Activated CD8-positive, alpha-beta T cell treated with anti-CD3 and anti-CD28 coated beads for 36 hours (primary cell): ENCODE measurements at regions not wholly inside any gene's neighbourhood (a gene's known extent, or its start where the extent isn't known, plus 50 kb on each side); places are given as distances from the start of the nearest gene placed in this dataset.

Experiments used
- ATAC-seq: fragments of 200-7000 bp; cut with Tn5 transposase; one replicate; pipeline ENCODE4 v1.10.0; 2021; ENCODE audit warnings: mild to moderate bottlenecking, moderate library complexity
- CTCF ChIA-PET: fragments of 350-600 bp; sonication (Branson Sonifier 250); formaldehyde crosslinking; loops from one replicate; lab custom pipeline; 2021; ENCODE audit warnings: antibody characterized with exemption; lab: Charles Lee
- POLR2A ChIA-PET: fragments of 350-600 bp; sonication (Branson Sonifier 250); formaldehyde crosslinking; loops from one replicate; lab custom pipeline; 2021; ENCODE audit warnings: antibody characterized with exemption; lab: Charles Lee
- DNase-seq: peaks from one replicate; pipeline ENCODE4 v3.0.0-alpha.2; 2020
- H3K27ac Mint-ChIP-seq: one replicate; pipeline ENCODE4 v1.8.0; 2021; ENCODE audit warnings: mild to moderate bottlenecking, mixed read lengths
- H3K27me3 Mint-ChIP-seq: one replicate; pipeline ENCODE4 v1.8.0; 2021; ENCODE audit warnings: mixed read lengths
- H3K36me3 Mint-ChIP-seq: one replicate; pipeline ENCODE4 v1.8.0; 2021; ENCODE audit warnings: low read depth, mixed read lengths
- H3K4me1 Mint-ChIP-seq: one replicate; pipeline ENCODE4 v1.8.0; 2021; ENCODE audit warnings: low read depth, mixed read lengths
- H3K4me3 Mint-ChIP-seq: one replicate; pipeline ENCODE4 v1.8.0; 2021; ENCODE audit warnings: mild to moderate bottlenecking, moderate library complexity, mixed read lengths
- H3K9me3 Mint-ChIP-seq: one replicate; pipeline ENCODE4 v1.8.0; 2021; ENCODE audit warnings: mixed read lengths
- CTCF ChIP-seq: fragments of 200-600 bp; IDR thresholded peaks from one replicate; pipeline ENCODE4 v1.8.0; 2022; ENCODE audit warnings: antibody characterized with exemption, mild to moderate bottlenecking
- intact Hi-C: fragments of 100-400 bp; cut with micrococcal nuclease; formaldehyde crosslinking; loops from one replicate; pipeline ENCODE4 v1.10.0; 2022

DNA sequence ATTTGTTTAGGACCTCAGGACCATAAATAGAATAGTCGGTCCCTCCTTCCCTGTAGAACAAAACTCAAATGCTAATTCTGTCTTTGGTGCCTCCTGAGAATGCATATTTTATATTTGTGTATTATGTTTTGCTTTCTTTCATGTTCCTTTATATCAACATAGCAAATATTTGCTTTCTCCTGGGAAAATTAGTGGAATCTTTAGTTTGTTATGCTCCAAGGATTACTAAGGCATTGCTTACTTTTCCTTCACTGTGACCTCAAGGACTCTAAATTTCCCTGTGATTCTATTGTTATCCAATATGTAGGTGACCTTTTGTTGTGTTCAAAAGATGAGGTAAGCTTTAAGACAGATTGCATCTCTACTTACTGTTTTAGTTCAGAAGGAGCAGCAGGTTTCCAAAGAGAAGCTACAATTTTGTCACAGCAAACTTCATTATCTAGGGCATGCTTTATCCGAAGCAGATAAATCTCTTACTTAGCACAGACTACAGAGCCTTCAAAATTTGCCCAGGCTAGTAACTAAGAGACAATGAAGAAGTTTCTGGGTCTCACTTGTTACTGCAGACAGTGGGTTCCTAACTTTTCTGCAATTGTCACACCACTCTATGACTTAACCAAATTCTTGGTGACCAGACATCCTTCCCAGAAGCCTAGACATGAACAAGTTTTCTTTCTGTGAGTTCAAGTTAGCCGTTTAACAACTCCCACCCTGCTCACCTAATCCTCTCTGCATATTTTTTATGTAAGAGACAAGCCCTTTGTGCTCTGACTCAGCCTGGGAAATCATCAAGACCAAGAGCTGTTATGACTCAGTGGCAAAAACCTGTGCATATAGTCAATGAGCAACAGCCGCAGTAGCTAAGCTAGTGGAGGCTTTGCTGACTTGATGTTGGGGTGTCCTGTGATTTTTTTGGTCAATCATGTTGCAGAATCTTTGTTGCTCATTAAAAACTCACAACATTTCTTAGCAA is 378.8 kb downstream of the QKI start:
- H3K9me3 Mint-ChIP-seq, result no peaks in the 10 kb centered on the region
- POLR2A ChIA-PET, result no interaction called here

GRCh38 chr6:163790266-163790840 is 375.8 kb downstream of the QKI start:
- TF ChIP-seq CTCF, result no peak
- Mint-ChIP-seq H3K4me1 (no peaks in the 10 kb centered on the region), H3K36me3 (no peaks in the 10 kb centered on the region), H3K4me3 (no peak overlapping the region), H3K27ac (no peak overlapping the region), H3K27me3 (peaks cover 16% of the 10 kb centered on the region), H3K9me3 (no peaks in the 10 kb centered on the region)
- ATAC-seq (no peak), DNase-seq (no peak)
- intact Hi-C loops, result no loop called here
- ChIA-PET POLR2A (no interaction called here), CTCF (interaction anchor here (0.6 kb wide), 1 partner anchor 25 kb away, joined by 3 read pairs; no protein-coding TSS in a partner anchor)

More for the DNA sequence above, 378.8 kb downstream of the QKI start:
- no peaks in the 10 kb centered on the region for H3K4me1 Mint-ChIP-seq
- H3K27me3 Mint-ChIP-seq, result peaks cover 26% of the 10 kb centered on the region
- no peak for TF ChIP-seq CTCF
- DNase-seq, result peak; percentile 10
- intact Hi-C loops, result no loop called here
- H3K36me3 Mint-ChIP-seq, result no peaks in the 10 kb centered on the region
- peak; percentile 79 for ATAC-seq
- H3K27ac Mint-ChIP-seq, result no peak overlapping the region
- H3K4me3 Mint-ChIP-seq, result no peak overlapping the region
- CTCF ChIA-PET, result no interaction called here

- TF ChIP-seq CTCF, result no peak
- Mint-ChIP-seq H3K27me3 (peaks cover 13% of the 10 kb centered on the region), H3K9me3 (no peaks in the 10 kb centered on the region), H3K36me3 (no peaks in the 10 kb centered on the region), H3K4me3 (no peak overlapping the region), H3K27ac (no peak overlapping the region), H3K4me1 (no peaks in the 10 kb centered on the region)
- POLR2A ChIA-PET, result no interaction called here
- intact Hi-C loops, result no loop called here
- CTCF ChIA-PET, result no interaction called here
- DNase-seq (no peak), ATAC-seq (no peak)
These were observed 374.8 kb downstream of the QKI start for GRCh38 chr6:163789199-163789810.

DNA sequence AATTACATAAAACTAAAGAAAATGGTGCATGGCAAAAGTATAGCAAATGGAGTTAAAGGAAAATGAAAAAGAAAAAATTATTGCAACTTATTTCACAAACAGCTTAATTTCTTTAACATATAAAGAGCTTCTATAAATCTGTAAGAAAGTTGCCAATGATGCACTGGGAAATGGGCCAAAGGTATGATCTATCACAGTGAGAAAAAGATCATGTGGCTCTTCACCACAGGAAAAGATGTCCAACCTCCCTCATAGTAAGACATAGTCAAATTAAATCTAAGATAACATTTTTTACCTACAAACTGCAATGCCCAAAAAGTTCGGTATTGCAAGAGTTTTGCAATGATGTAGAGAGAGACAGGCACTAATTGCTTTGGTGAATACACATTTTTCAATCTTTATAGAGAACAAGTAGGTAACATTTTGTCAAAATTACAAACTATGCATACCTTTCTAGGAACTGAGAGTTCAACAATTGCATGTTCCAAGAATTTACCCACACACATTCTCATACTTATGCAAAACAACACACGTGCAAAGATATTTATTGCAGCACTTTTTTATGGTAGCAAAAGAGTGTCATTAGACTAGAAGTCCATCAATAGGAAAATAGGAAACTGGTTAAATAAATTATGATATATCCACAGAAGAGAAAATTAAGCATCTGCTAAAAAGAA is 372.6 kb downstream of the QKI start:
- intact Hi-C loops, result no loop called here
- DNase-seq (no peak), ATAC-seq (no peak)
- no peak for TF ChIP-seq CTCF
- no peak overlapping the region for H3K4me3 Mint-ChIP-seq
- POLR2A ChIA-PET, result no interaction called here
- no peaks in the 10 kb centered on the region for H3K36me3 Mint-ChIP-seq
- H3K9me3 Mint-ChIP-seq, result no peaks in the 10 kb centered on the region
- H3K4me1 Mint-ChIP-seq, result peaks cover 4% of the 10 kb centered on the region
- peaks cover 14% of the 10 kb centered on the region for H3K27me3 Mint-ChIP-seq
- no peak overlapping the region for H3K27ac Mint-ChIP-seq
- CTCF ChIA-PET, result no interaction called here
